ENCODE measurements at regions not wholly inside any gene's neighbourhood (a gene's known extent, or its start where the extent isn't known, plus 50 kb on each side); places are given as distances from the start of the nearest gene placed in this dataset.

- DNase-seq = no peak
These were observed 215.5 kb upstream of the TMEM161B start for GRCh38 chr5:88483964-88484672.

- DNase-seq = no peak
These were observed 212.3 kb upstream of the TMEM161B start for GRCh38 chr5:88480801-88481499.

- no peak for DNase-seq
These were observed 211.6 kb upstream of the TMEM161B start for GRCh38 chr5:88480245-88480644.

GRCh38 chr5:88474574-88474973 lies 205.9 kb upstream of the TMEM161B start:
- DNase-seq = no peak

DNA sequence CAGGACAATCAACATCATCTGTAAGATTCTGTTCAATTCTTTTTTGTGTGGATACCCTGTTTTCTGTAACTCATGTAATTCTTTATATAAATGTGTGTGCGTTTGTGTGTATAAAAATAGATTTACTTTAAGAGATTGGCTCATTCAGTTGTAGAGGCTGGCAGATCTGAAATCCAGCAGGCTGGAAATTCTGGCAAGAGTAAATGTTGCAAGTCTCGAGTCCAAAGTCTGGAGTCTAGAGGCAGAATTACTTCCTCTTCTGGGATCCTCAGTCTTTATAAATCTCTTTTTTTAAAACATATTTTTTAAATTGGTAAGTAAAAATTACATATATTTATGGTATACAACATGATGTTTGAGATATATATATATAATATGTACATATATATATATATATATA lies 202.1 kb upstream of the TMEM161B start:
- DNase-seq = no peak

DNA sequence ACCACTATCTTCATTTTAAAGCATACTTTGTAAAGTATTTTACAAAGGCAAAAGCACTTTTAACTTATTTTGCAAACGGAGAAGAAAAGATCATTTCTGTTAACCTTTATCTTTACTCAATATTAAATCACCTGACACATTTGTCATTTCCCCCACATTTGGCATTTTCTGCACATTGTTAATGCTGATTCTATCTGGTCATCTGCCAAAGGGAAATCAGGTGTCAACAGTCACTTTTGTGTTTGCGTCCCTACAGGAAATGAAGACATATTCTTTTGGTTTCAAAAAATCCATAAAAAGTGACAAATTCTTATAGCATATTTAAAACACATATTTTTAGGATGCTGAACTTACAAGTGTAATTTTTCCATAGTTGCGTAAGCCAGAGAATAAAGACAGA lies 191.3 kb upstream of the TMEM161B start:
- DNase-seq = no peak

DNA sequence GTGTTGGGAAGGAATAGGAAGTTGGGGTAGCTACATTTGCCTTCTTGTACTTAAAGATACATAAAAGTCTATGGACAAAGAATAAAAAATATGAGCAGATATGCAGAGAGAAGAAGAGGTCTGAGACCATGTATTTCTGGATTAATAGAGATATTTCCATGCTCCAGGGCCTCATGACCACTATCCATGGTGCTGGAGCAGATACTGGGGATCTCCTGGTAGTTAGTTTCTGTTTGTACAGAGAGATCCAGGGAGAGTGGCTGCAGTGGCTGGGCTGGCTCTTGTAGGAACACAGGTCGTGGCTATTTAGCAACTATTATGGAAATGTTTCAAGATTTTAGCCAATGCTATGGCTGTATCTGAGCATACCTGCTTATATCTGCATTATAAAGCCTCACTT lies 184.2 kb upstream of the TMEM161B start:
- no peak for DNase-seq

DNA sequence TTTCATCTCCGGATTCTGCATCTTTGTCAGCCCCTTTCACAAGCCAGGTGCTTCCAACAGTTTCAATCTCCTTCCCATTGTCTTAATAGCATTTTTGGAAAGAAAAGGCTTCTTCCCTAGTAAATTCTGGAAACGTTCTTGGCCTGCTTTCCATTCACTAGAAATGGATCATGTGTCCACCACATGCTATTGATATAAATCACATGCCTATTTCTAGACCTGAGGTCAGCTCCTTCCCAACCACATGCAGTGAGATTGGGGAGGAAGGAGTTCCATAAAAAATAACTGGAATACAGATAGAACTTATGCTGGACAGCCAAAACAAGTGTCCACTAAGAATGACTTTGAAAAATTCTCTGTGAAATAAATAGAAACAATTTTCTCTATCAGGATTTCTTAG lies 181.6 kb upstream of the TMEM161B start:
- no peak for DNase-seq

- DNase-seq = no peak
These were observed 169.4 kb upstream of the TMEM161B start for GRCh38 chr5:88438006-88438405.

DNA sequence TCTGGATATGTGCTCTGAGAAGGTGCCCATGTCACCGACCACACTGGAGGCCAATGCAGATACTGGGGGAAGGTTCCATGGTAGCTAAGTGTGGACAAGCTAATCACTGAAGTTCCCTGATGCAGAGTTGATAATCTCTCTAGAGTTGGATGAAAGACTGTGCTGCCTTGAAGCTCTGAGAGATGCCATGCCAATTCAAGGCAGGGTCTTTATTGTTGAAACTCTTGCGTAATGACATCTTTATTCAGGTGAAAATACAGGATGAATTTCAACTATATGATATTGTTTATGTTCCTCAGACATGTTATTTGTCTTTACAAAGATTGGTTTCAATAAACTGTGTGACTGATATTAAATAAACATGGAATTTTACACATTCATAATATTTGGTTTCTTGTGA lies 167.6 kb upstream of the TMEM161B start:
- DNase-seq = no peak

GRCh38 chr5:88428633-88429032 lies 160.0 kb upstream of the TMEM161B start:
- no peak for DNase-seq

- no peak for DNase-seq
These were observed 157.8 kb upstream of the TMEM161B start for GRCh38 chr5:88426441-88426840.

GRCh38 chr5:88425124-88425523 lies 156.5 kb upstream of the TMEM161B start:
- no peak for DNase-seq

- DNase-seq = no peak
These were observed 151.3 kb upstream of the TMEM161B start for GRCh38 chr5:88419931-88420330.

DNA sequence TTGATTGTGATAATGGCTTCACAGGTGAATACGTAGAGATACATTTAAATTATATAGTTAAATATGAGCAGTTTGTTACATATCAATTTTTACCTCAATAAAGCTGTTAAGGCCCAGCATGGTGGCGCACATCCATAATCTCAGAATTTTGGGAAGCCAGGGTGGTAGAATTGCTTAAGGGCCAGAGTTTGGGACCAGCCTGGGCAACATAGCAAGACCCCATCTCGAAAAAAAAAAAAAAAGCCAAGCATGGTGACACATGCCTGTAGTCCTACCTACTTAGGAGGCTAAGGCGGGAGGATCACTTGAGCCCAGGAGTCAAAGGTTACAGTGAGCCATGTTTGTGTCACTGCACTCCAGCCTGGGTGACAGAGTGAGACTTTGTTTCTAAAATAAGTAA lies 138.7 kb upstream of the TMEM161B start:
- DNase-seq = no peak

- DNase-seq = no peak
These were observed 137.1 kb upstream of the TMEM161B start for GRCh38 chr5:88405783-88406182.

- DNase-seq = no peak
These were observed 135.8 kb upstream of the TMEM161B start for GRCh38 chr5:88404405-88404804.

DNA sequence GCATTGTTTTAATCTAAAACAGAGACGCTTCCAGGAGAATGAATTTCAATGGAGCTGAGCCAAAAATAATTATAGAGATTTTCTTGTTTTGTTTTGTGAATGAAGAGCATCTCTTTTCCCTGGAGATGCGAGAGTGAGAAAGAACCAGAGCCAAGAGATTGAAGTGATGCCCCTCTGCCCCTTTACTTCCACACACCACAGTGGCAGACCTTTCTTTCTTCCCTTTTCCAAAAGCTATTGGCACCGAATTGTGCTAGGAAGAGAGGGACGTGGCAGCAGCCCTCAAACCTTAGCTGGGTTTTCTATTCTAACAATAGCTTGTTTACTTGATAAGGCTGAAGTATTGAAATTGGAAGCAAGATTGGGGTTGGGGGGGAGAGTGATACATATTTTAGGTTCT lies 133.0 kb upstream of the TMEM161B start:
- no peak for DNase-seq

DNA sequence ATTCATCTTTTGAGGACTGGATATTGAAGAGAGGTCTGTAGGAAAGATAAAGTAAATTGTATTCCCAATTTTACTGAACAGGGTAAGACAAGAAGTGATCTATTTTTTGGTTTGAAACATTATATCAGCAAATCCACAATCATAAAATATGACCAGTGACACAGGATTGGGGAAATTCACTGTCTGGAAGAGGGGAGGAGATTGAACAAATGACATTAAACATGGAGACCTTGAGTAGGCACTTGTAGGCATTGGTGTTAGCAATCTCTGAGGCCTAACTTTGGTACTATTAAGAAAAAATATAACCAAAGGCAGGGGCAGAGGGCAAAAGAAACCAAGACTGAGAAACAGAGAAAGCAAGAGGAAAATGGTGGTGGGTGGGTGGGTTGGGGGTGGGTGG lies 132.6 kb upstream of the TMEM161B start:
- no peak for DNase-seq

- no peak for DNase-seq
These were observed 130.9 kb upstream of the TMEM161B start for GRCh38 chr5:88399561-88399960.

- no peak for DNase-seq
These were observed 129.7 kb upstream of the TMEM161B start for GRCh38 chr5:88398316-88398715.

DNA sequence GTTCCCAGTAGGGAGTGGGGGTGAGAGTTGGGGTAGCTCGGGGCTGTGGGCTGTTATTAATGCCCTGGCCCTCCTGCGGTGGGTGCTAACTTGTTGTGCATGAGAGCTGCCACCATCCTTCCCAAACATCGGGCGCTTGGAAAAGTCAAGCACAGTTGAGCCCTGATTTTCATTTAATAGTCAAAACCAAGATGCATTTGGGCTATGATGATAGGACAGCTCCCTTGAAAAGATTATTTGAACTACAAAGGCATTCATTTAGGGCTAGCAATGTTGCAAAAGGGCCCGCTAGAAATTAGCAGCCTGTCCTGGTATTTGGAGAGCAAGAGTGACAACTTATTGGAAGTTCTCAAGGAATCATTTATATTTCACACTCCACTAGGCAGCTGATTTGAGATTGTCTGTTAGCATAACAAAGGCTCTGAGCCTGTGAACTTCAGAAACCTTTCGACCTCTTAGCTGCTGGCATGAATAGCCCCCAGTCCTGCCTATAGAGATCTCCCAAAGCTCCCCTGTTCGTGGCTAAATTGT lies 128.2 kb upstream of the TMEM161B start:
- no peak for DNase-seq

DNA sequence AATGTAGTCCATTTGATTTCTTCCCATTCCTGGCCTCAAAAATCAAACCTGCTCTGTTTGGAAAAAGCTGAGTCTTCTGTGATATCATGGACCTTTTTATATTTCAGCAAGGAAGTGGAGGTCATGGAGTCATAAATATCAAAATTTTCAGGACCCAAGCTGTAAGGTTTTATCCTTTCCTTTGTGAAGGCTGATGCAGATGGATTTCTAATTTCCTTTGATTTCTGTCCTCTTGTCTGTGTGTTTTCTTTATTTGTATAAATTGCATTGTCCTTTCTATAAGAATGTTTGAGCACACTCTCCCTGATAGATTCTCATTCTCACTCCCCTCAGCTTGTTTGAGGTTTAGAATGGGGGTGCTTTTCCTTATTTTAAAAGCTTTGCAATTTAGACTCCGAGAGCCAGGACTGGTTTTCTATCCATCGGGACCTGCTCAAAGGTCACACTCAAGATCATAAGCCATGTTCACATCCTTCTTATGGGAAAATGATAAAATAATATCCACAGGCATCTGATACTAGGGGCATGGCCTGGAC lies 127.4 kb upstream of the TMEM161B start:
- DNase-seq = no peak

DNA sequence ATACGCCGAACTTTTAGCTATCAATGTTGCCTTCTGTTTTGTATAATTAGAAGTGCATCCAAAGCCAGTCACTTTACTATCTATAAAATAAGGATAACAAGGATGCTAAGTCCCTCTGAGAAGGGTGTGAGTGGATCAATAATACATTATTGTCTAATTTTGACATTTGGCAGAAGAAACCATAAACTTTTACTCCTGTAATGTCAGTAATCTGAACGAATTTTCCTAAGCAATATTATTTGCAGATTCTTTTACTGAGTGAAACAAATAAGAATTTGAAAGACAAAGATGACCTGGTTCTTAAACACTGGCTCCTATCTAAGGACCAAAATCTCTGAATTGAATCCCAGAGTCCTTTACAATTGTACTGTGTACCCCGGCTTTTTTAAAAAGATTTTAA lies 126.6 kb upstream of the TMEM161B start:
- DNase-seq = no peak

Data from suppressor macrophage treated with lipopolysaccharide for 4 hours (primary cell).